ENCODE measurements at regions not wholly inside any gene's neighbourhood (a gene's known extent, or its start where the extent isn't known, plus 50 kb on each side); places are given as distances from the start of the nearest gene placed in this dataset.

GRCh38 chrX:4809571-4809970 lies 1096.1 kb upstream of the PRKX start:
- no peak overlapping the region for H2AFZ ChIP-seq

GRCh38 chrX:4805502-4805901 lies 1092.1 kb upstream of the PRKX start:
- Histone ChIP-seq H3K4me3 (ENCODE audit: low read depth, low read length) (no peak overlapping the region), H3K9ac (no peak overlapping the region), H3K27me3 (ENCODE audit: control insufficient read depth, insufficient read depth, low read length) (no peaks in the 10 kb centered on the region), H3K36me3 (ENCODE audit: control insufficient read depth, insufficient read depth, low read length) (no peaks in the 10 kb centered on the region), H3K4me1 (no peaks in the 10 kb centered on the region), H2AFZ (no peak overlapping the region), H3K4me2 (ENCODE audit: low read length) (no peak overlapping the region), H3K27ac (no peak overlapping the region), H3K9me3 (ENCODE audit: control insufficient read depth, low read length) (no peaks in the 10 kb centered on the region), H3K79me2 (no peaks in the 10 kb centered on the region)
- TF ChIP-seq CTCF (IDR thresholded peaks at IDR 0.05): no peak

More at GRCh38 chrX:4809571-4809970, 1096.1 kb upstream of the PRKX start:
- Histone ChIP-seq H3K9ac (no peak overlapping the region), H3K27ac (no peak overlapping the region), H3K79me2 (no peaks in the 10 kb centered on the region), H3K9me3 (ENCODE audit: control insufficient read depth, low read length) (no peaks in the 10 kb centered on the region), H3K4me3 (ENCODE audit: low read depth, low read length) (no peak overlapping the region), H3K36me3 (ENCODE audit: control insufficient read depth, insufficient read depth, low read length) (no peaks in the 10 kb centered on the region), H3K4me2 (ENCODE audit: low read length) (no peak overlapping the region), H3K27me3 (ENCODE audit: control insufficient read depth, insufficient read depth, low read length) (no peaks in the 10 kb centered on the region), H3K4me1 (no peaks in the 10 kb centered on the region)
- TF ChIP-seq CTCF (IDR thresholded peaks at IDR 0.05): no peak

GRCh38 chrX:4800756-4801155 lies 1087.3 kb upstream of the PRKX start:
- H3K4me2 ChIP-seq (ENCODE audit: low read length): no peak overlapping the region
- H3K79me2 ChIP-seq: no peaks in the 10 kb centered on the region
- no peaks in the 10 kb centered on the region for H3K4me1 ChIP-seq
- H3K27me3 ChIP-seq (ENCODE audit: control insufficient read depth, insufficient read depth, low read length): no peaks in the 10 kb centered on the region
- no peak overlapping the region for H3K4me3 ChIP-seq (ENCODE audit: low read depth, low read length)
- no peaks in the 10 kb centered on the region for H3K9me3 ChIP-seq (ENCODE audit: control insufficient read depth, low read length)
- no peak overlapping the region for H2AFZ ChIP-seq
- H3K27ac ChIP-seq: no peak overlapping the region
- no peak for TF ChIP-seq CTCF (IDR thresholded peaks at IDR 0.05)
- H3K36me3 ChIP-seq (ENCODE audit: control insufficient read depth, insufficient read depth, low read length): no peaks in the 10 kb centered on the region
- no peak overlapping the region for H3K9ac ChIP-seq

- Histone ChIP-seq H3K9ac (no peak overlapping the region), H3K9me3 (ENCODE audit: control insufficient read depth, low read length) (no peaks in the 10 kb centered on the region), H3K4me3 (ENCODE audit: low read depth, low read length) (no peak overlapping the region), H3K27ac (no peak overlapping the region), H3K79me2 (no peaks in the 10 kb centered on the region), H2AFZ (no peak overlapping the region), H3K4me1 (no peaks in the 10 kb centered on the region), H3K27me3 (ENCODE audit: control insufficient read depth, insufficient read depth, low read length) (no peaks in the 10 kb centered on the region), H3K4me2 (ENCODE audit: low read length) (no peak overlapping the region), H3K36me3 (ENCODE audit: control insufficient read depth, insufficient read depth, low read length) (no peaks in the 10 kb centered on the region)
- TF ChIP-seq CTCF (IDR thresholded peaks at IDR 0.05): no peak
Observed at GRCh38 chrX:4787971-4788370, 1074.5 kb upstream of the PRKX start.

GRCh38 chrX:4764888-4765287 lies 1051.4 kb upstream of the PRKX start:
- no peak overlapping the region for H3K4me2 ChIP-seq (ENCODE audit: low read length)
- no peaks in the 10 kb centered on the region for H3K4me1 ChIP-seq
- no peaks in the 10 kb centered on the region for H3K27me3 ChIP-seq (ENCODE audit: control insufficient read depth, insufficient read depth, low read length)
- H3K9me3 ChIP-seq (ENCODE audit: control insufficient read depth, low read length): no peaks in the 10 kb centered on the region
- no peak for TF ChIP-seq CTCF (IDR thresholded peaks at IDR 0.05)
- H3K27ac ChIP-seq: no peak overlapping the region
- H2AFZ ChIP-seq: no peak overlapping the region
- no peaks in the 10 kb centered on the region for H3K36me3 ChIP-seq (ENCODE audit: control insufficient read depth, insufficient read depth, low read length)
- no peak overlapping the region for H3K9ac ChIP-seq
- H3K4me3 ChIP-seq (ENCODE audit: low read depth, low read length): no peak overlapping the region
- H3K79me2 ChIP-seq: no peaks in the 10 kb centered on the region

Measured in parathyroid adenoma (tissue), 2 donors.